GM21367 (cell line): ENCODE measurements at regions not wholly inside any gene's neighbourhood (a gene's known extent, or its start where the extent isn't known, plus 50 kb on each side); places are given as distances from the start of the nearest gene placed in this dataset.

ENCODE experiments used
- ATAC-seq: cut with Tn5 transposase; IDR thresholded peaks from one replicate; pipeline ENCODE4 v1.9.1; 2021; ENCODE audit not compliant: unreplicated experiment

- no peak for ATAC-seq
These were observed 1958.7 kb upstream of the IGFBP7 start for GRCh38 chr4:59068722-59069418.

- no peak for ATAC-seq
These were observed 1976.2 kb upstream of the IGFBP7 start for GRCh38 chr4:59086410-59086809.

DNA sequence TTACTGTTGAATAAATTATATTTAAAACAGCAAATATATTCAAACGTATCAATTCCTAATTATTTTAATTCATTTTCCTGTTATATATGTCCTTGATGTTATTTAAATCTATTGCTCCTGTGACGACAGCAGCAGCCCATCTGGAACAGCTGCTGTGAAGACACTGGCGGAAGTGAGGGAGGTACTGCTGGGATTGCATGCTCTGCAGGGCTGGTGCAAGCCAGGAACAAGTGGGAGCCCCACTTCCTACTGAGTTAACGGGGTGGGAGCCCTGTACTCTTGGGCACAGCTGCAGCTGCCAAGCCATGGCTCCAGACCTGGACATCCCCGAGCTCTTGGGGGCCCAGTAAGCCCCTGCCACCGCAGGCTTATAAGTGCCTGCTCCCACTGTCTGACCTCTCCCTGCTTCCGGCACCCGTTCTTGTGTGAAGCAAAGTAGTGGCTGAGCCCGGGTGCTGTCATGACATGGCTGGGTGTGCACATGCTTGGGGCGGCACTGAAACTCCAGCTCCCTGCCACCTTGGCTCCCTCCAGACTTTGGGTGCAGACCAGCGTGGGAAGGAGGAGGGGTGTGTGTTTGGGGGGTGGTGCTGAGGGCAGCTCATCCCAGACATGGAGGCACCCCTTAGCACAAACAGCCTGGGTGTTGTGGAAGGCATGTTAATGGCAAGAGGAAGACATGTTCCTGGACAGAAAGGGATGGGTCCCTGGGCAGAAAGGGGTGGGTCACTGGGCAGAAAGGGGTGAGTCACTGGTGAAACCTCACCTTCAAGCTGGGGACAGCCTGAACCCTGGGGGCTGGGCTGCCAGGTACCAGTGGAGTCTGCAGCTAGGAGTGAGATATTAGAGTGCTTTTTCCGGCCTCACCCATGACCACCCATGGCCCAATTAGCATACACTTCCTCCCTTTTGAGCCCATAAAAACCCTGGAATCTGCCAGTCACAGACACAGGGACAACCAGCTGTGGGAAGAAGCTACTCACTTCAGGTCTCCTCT, 1981.3 kb upstream of the IGFBP7 start:
- ATAC-seq: no peak

- no peak for ATAC-seq
These were observed 1984.3 kb upstream of the IGFBP7 start for GRCh38 chr4:59094505-59094904.

GRCh38 chr4:59102311-59102710, 1992.1 kb upstream of the IGFBP7 start:
- no peak for ATAC-seq

GRCh38 chr4:59120287-59120814, 2010.2 kb upstream of the IGFBP7 start:
- ATAC-seq: no peak

DNA sequence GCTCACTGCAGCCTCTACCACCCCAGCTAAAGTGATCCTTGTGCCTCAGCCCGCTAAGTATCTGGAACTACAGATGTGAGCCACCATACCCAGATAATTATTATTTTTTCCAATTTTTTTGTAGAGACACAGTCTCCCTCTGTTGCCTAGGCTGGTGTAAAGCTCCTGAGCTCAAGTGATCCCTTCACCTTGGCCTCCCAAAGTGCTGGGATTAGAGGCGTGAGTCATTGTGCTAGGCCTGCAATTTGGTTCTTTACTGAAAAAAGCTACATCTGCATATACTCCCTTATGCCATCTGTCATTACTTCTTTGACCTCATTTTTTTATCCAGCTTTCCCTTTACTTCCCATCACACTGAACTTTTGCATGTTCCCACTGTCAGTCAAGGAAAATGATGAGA, 2012.4 kb upstream of the IGFBP7 start:
- no peak for ATAC-seq

GRCh38 chr4:59126159-59126558, 2016.0 kb upstream of the IGFBP7 start:
- ATAC-seq: no peak

- no peak for ATAC-seq
These were observed 2016.8 kb upstream of the IGFBP7 start for GRCh38 chr4:59127006-59127405.

- ATAC-seq: no peak
These were observed 2017.6 kb upstream of the IGFBP7 start for GRCh38 chr4:59127743-59128142.

DNA sequence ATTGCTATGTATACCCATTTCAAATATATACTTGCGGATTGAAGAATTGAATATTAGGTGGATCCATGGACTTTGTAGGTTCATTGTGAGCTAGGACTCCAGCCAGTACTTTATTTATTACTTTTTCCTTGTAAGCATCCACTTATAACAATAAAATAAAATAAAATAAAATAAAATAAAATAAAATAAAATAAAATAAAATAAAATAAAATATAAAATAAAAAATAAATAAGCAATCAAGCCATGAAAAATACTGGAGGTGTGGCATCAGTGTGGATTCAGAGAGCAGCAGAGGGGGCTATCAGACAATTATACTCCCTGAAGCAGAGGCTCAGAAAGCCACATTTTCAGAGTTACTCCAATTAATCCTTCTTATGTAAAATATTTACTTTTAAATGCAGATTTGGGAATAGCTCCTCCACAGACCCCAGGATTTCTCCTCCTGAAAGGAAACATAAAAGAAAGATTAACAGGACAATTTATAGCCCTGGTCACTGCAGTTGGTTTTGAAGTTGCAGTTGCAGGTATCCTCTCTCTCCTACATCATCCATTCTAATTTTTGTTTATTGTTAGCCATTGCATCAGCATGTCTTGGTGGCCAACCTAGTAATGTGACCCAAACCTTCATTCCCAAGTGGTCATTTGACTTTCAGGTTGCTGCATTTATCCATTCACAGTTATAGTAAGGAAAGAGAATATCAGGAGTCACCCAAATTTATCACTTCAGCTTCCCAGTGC, 2025.2 kb upstream of the IGFBP7 start:
- ATAC-seq: no peak

- ATAC-seq: no peak
These were observed 2038.9 kb upstream of the ADGRL3 start for GRCh38 chr4:59161249-59161648.

DNA sequence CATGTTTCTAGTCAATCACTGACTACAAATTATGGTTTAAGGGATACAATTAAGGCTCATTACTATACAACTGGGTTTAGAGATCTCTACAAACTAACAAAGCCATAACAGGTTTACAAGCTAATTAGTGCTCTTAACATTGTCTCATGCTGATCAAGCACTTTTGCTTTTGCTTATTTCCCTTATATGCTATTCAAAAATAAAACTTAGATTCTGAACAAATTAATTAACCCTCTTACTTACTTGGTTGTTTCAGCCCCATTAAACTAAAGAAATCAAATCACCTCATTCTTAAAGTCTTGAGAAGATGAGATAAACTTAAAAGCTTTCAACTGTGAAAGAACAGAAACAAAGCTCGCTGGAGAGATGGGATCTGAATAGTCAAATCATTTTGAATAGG, 2024.5 kb upstream of the ADGRL3 start:
- no peak for ATAC-seq

DNA sequence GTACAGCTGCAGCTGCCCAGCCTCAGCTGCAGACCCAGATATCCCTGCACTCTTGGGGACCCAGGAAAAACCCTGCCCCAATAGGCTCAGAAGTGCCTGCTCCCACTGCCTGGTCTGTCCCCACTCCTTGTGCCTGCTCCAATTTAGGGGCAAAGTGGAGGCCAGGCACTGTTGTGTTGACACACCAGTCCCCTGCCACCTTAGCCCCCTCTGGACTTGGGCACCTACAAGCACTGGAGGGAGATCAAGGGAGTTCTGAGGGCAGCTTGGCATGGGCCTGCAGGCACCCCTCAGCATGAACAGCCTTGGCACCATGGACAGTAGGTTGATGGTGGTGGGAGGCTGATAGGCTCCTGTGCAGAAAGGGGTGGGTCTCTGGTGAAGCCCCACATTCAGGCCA, 2020.8 kb upstream of the ADGRL3 start:
- ATAC-seq: no peak

- ATAC-seq: no peak
These were observed 2020.0 kb upstream of the ADGRL3 start for GRCh38 chr4:59180161-59180560.

DNA sequence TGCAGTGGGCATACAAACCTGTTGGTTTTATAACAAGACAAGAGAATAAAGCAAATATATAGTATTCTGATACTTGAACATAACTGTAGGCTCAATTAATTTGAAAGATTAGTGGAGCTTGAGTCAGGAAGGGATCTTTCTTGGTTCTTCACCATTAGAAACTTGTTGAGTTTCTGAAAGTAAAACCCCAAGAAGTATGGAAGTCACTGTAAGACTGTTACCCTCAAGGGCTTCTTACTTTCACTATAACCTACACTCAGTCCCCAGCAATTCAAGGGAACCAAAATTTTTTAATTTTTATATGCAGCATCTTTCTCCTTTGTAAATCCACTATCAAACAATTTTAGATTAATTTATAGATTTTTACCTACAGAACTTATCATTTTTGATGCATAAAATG, 2019.2 kb upstream of the ADGRL3 start:
- ATAC-seq: no peak

GRCh38 chr4:59195839-59196238, 2004.3 kb upstream of the ADGRL3 start:
- no peak for ATAC-seq

DNA sequence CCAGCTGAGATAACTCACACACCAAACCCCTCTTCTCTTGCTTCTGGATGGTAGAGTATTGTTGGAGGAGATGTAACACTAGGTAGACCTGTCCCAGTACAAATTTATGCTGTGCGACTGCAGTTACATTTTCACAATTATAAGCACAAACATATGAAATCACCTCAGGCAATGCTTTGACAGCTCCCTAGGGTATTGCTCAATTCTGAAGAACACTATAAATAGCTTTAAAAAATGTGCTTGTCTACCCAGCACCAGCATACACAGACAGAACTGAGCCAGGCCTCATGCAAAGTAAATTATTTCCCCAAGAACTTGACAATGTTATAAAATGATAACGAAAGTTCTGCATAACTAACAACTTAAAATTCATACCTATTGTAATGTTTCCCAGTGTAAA, 1999.1 kb upstream of the ADGRL3 start:
- ATAC-seq: no peak

DNA sequence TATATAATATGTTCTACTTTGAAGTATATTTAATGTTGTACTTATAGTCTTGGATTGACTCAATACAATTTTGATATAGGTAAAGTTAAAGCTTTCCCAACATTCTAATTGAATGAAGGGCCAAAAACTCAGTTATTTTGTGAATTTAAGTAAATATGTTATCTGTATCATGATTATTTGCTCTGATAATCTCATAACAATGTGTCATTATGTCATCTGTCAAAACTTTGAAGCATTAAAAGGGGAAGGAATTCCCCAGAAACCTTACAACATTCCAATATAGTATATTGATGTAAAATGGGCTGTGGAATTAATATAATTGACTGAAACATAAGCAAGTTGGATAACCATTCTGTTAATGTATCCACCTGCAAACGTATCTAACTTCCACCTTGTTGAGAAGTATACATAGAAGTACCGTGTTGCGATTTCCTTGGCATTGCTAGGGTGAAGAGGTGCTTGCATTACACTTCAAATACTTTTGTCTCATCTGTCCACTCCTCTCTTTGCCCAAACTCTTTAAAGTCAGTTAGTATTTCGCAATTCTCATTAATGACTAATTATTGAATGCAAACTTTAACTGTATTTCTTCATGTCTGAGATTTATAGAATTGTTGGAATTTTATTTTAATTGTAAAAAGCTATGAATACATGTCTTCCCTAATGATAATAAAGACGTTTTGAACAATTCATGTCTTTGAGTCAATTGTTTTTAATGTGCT, 1982.1 kb upstream of the ADGRL3 start:
- no peak for ATAC-seq

DNA sequence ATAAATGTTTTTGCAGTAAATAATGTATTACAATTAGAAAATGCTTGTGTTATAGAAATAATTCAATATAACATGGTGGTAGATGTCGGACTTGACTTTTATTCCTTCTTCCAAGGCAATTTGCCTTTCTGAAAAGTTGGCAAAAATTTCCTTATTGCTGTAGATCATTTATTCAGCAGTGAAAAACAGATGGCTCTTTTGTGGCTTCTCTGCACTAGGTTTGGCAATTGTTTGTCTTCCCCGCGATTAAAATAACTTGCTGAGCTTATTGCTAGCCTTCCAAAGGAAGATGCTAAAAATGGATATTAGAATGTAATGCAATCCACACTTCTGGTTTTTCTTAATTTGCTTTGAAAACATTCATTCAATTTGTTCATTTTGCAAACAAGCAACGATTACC, 1977.9 kb upstream of the ADGRL3 start:
- no peak for ATAC-seq
